ENCODE measurements at regions not wholly inside any gene's neighbourhood (a gene's known extent, or its start where the extent isn't known, plus 50 kb on each side); places are given as distances from the start of the nearest gene placed in this dataset.

GRCh38 chr15:36256404-36256807, 323.0 kb upstream of the CDIN1 start:
- H3K36me3 ChIP-seq = no peaks in the 10 kb centered on the region
- no peak overlapping the region for H3K27ac ChIP-seq
- TF ChIP-seq CTCF (IDR thresholded peaks at IDR 0.05; ENCODE audit: low read depth, low read length) = no peak
- no peak overlapping the region for H3K4me3 ChIP-seq (ENCODE audit: low read depth, low read length)
- DNase-seq = no peak
- no peaks in the 10 kb centered on the region for H3K27me3 ChIP-seq (ENCODE audit: insufficient read depth, low read depth, severe bottlenecking)
- H3K9me3 ChIP-seq (ENCODE audit: severe bottlenecking) = no peaks in the 10 kb centered on the region

- no peak for DNase-seq
- H3K9me3 ChIP-seq (ENCODE audit: severe bottlenecking) = no peaks in the 10 kb centered on the region
Measured at GRCh38 chr15:36263666-36264065, 315.8 kb upstream of the CDIN1 start.

GRCh38 chr15:36265422-36265821, 314.0 kb upstream of the CDIN1 start:
- no peaks in the 10 kb centered on the region for H3K9me3 ChIP-seq (ENCODE audit: severe bottlenecking)
- TF ChIP-seq CTCF (IDR thresholded peaks at IDR 0.05; ENCODE audit: low read depth, low read length) = no peak
- no peak overlapping the region for H3K4me3 ChIP-seq (ENCODE audit: low read depth, low read length)
- no peaks in the 10 kb centered on the region for H3K36me3 ChIP-seq
- DNase-seq = no peak
- no peaks in the 10 kb centered on the region for H3K27me3 ChIP-seq (ENCODE audit: insufficient read depth, low read depth, severe bottlenecking)
- H3K27ac ChIP-seq = no peak overlapping the region

More at GRCh38 chr15:36263666-36264065, 315.8 kb upstream of the CDIN1 start:
- H3K27ac ChIP-seq = no peak overlapping the region
- H3K27me3 ChIP-seq (ENCODE audit: insufficient read depth, low read depth, severe bottlenecking) = no peaks in the 10 kb centered on the region
- H3K4me3 ChIP-seq (ENCODE audit: low read depth, low read length) = no peak overlapping the region
- no peak for TF ChIP-seq CTCF (IDR thresholded peaks at IDR 0.05; ENCODE audit: low read depth, low read length)
- H3K36me3 ChIP-seq = no peaks in the 10 kb centered on the region

- Histone ChIP-seq H3K27me3 (ENCODE audit: insufficient read depth, low read depth, severe bottlenecking) (no peaks in the 10 kb centered on the region), H3K4me3 (ENCODE audit: low read depth, low read length) (no peak overlapping the region), H3K27ac (no peak overlapping the region), H3K36me3 (no peaks in the 10 kb centered on the region), H3K9me3 (ENCODE audit: severe bottlenecking) (no peaks in the 10 kb centered on the region)
- DNase-seq = no peak
- no peak for TF ChIP-seq CTCF (IDR thresholded peaks at IDR 0.05; ENCODE audit: low read depth, low read length)
Measured at GRCh38 chr15:36271048-36271447, 308.4 kb upstream of the CDIN1 start.

GRCh38 chr15:36275656-36276055, 303.8 kb upstream of the CDIN1 start:
- Histone ChIP-seq H3K27ac (no peak overlapping the region), H3K27me3 (ENCODE audit: insufficient read depth, low read depth, severe bottlenecking) (no peaks in the 10 kb centered on the region)

More at GRCh38 chr15:36275656-36276055, 303.8 kb upstream of the CDIN1 start:
- Histone ChIP-seq H3K36me3 (no peaks in the 10 kb centered on the region), H3K9me3 (ENCODE audit: severe bottlenecking) (peaks cover 5% of the 10 kb centered on the region), H3K4me3 (ENCODE audit: low read depth, low read length) (no peak overlapping the region)
- no peak for DNase-seq
- no peak for TF ChIP-seq CTCF (IDR thresholded peaks at IDR 0.05; ENCODE audit: low read depth, low read length)
